IMR-90 (cell line): ENCODE measurements at regions not wholly inside any gene's neighbourhood (a gene's known extent, or its start where the extent isn't known, plus 50 kb on each side); places are given as distances from the start of the nearest gene placed in this dataset.

ENCODE experiments used
- ATAC-seq: fragments of 200-7000 bp; cut with Tn5 transposase; 2 replicates; pipeline ENCODE4 v1.9.1; 2020; ENCODE audit warnings: low read depth, mild to moderate bottlenecking, moderate library complexity
- BruUV-seq: library from RNA; stranded (reverse); fragments of 400-500 nt; replicated peaks from 2 replicates; lab custom pipeline; 2021; lab: Mats Ljungman, UMichigan
- CTCF ChIA-PET: fragments of 300-600 bp; formaldehyde crosslinking; extraction: SDS; loops from one replicate; lab custom pipeline; 2021; ENCODE audit warnings: antibody characterized with exemption; lab: Yijun Ruan, JAX
- POLR2A ChIA-PET: fragments of 300-600 bp; sonication (Branson Sonifier 250); formaldehyde crosslinking; loops from one replicate; lab custom pipeline; 2022; ENCODE audit warnings: antibody characterized with exemption; ENCODE audit not compliant: unreplicated experiment; lab: Charles Lee
- DNase-seq: peaks from one replicate; pipeline ENCODE4 v3.0.0; 2013
- H2AFZ ChIP-seq: replicated peaks from 2 replicates; pipeline ENCODE3; 2013; ENCODE audit warnings: low read length, mild to moderate bottlenecking; ENCODE audit not compliant: poor library complexity
- H2AK5ac ChIP-seq: 2 replicates; pipeline ENCODE4 v1.6.1; 2013; ENCODE audit warnings: low read depth, low read length, inconsistent platforms
- H2AK9ac ChIP-seq: replicated peaks from 2 replicates; pipeline ENCODE3; 2013; ENCODE audit warnings: mild to moderate bottlenecking, low read depth, low read length, moderate library complexity; ENCODE audit not compliant: poor library complexity
- H2BK120ac ChIP-seq: 2 replicates; pipeline ENCODE4 v1.6.1; 2013; ENCODE audit warnings: low read depth, low read length, inconsistent platforms
- H2BK15ac ChIP-seq: 3 replicates; pipeline ENCODE4 v1.6.1; 2013; ENCODE audit warnings: low read depth, low read length, inconsistent platforms
- H2BK20ac ChIP-seq: 2 replicates; pipeline ENCODE4 v1.6.1; 2013; ENCODE audit warnings: low read depth, mild to moderate bottlenecking, inconsistent platforms, low read length, moderate library complexity
- H2BK5ac ChIP-seq: 2 replicates; pipeline ENCODE4 v1.6.1; 2013; ENCODE audit warnings: mild to moderate bottlenecking, low read depth, low read length, inconsistent platforms; ENCODE audit not compliant: poor library complexity, severe bottlenecking
- H3K14ac ChIP-seq: replicated peaks from 2 replicates; pipeline ENCODE4 v1.6.1; 2013; ENCODE audit warnings: low read depth, low read length, inconsistent platforms
- H3K18ac ChIP-seq: 2 replicates; pipeline ENCODE4 v1.6.1; 2013; ENCODE audit warnings: low read depth, low read length, control low read depth
- H3K23ac ChIP-seq: 2 replicates; pipeline ENCODE4 v1.6.1; 2013; ENCODE audit warnings: low read depth, low read length, inconsistent platforms
- H3K27ac ChIP-seq: 2 replicates; pipeline ENCODE4 v1.5.1; 2013; ENCODE audit warnings: mild to moderate bottlenecking, control low read depth, low read length; ENCODE audit not compliant: insufficient read depth
- H3K27me3 ChIP-seq: 2 replicates; pipeline ENCODE4 v1.6.1; 2013; ENCODE audit warnings: low read length; ENCODE audit not compliant: control insufficient read depth, insufficient read depth
- H3K36me3 ChIP-seq: 2 replicates; pipeline ENCODE4 v1.6.1; 2013; ENCODE audit warnings: low read length, mixed read lengths; ENCODE audit not compliant: control insufficient read depth, insufficient read depth
- H3K4ac ChIP-seq: 2 replicates; pipeline ENCODE4 v1.6.1; 2013; ENCODE audit warnings: low read depth, low read length, inconsistent platforms
- H3K4me1 ChIP-seq: 2 replicates; pipeline ENCODE4 v1.6.1; 2013; ENCODE audit warnings: low read length, mixed read lengths; ENCODE audit not compliant: control insufficient read depth, insufficient read depth
- H3K4me2 ChIP-seq: 2 replicates; pipeline ENCODE4 v1.6.1; 2013; ENCODE audit warnings: low read depth, mild to moderate bottlenecking, control low read depth, low read length, moderate library complexity
- H3K4me3 ChIP-seq: 2 replicates; pipeline ENCODE4 v1.5.1; 2013; ENCODE audit warnings: low read depth, mild to moderate bottlenecking, control low read depth, low read length, moderate library complexity; ENCODE audit not compliant: insufficient read depth
- H3K56ac ChIP-seq: 2 replicates; pipeline ENCODE4 v1.6.1; 2013; ENCODE audit warnings: low read length, inconsistent platforms; ENCODE audit not compliant: insufficient read depth; ENCODE audit errors: extremely low read depth
- H3K79me1 ChIP-seq, 2 experiments: 2 replicates each; pipeline ENCODE4 v1.6.1; 2013; ENCODE audit warnings: low read length in 2 of 2, inconsistent platforms in 1 of 2, low read depth in 1 of 2
- H3K9ac ChIP-seq: 2 replicates; pipeline ENCODE4 v1.6.1; 2013; ENCODE audit warnings: low read depth, low read length, control low read depth
- H3K9me1 ChIP-seq: 2 replicates; pipeline ENCODE4 v1.6.1; 2013; ENCODE audit warnings: low read length, inconsistent platforms; ENCODE audit not compliant: insufficient read depth
- H3K9me3 ChIP-seq: 2 replicates; pipeline ENCODE4 v1.6.1; 2013; ENCODE audit warnings: low read length; ENCODE audit not compliant: control insufficient read depth, insufficient read depth
- H4K20me1 ChIP-seq: 2 replicates; pipeline ENCODE4 v1.6.1; 2013; ENCODE audit warnings: low read length, inconsistent platforms; ENCODE audit not compliant: insufficient read depth
- H4K5ac ChIP-seq: 2 replicates; pipeline ENCODE4 v1.6.1; 2013; ENCODE audit warnings: mild to moderate bottlenecking, low read depth, low read length, control low read depth
- H4K8ac ChIP-seq, 2 experiments: 2 replicates each; pipeline ENCODE4 v1.6.1; 2013; ENCODE audit warnings: low read depth in 2 of 2, low read length in 2 of 2, control low read depth in 1 of 2, inconsistent platforms in 1 of 2
- H4K91ac ChIP-seq: 2 replicates; pipeline ENCODE4 v1.6.1; 2013; ENCODE audit warnings: low read depth, low read length, inconsistent platforms; ENCODE audit not compliant: insufficient read depth
- SMC3 ChIP-seq: fragments of 150-350 bp; IDR thresholded peaks from 2 replicates; pipeline ENCODE4 v1.6.1; 2016; ENCODE audit warnings: low read depth, mild to moderate bottlenecking, antibody characterized with exemption, low read length, moderate library complexity
- WGBS, 2 experiments: methylation state at CpG; one replicate each; pipeline versions ENCODE4 v1.1.5 to v1.1.7; 2013; ENCODE audit warnings: missing lambda C conversion rate in 2 of 2; ENCODE audit not compliant: insufficient read length in 1 of 2; ENCODE audit errors: extremely low coverage in 2 of 2; 5-methylcytosine and 5-hydroxymethylcytosine counted together
- dilution Hi-C: fragments of 300-500 bp; cut with HindIII; formaldehyde crosslinking; loops from one replicate; pipeline ENCODE4 v1.14.3; 2018; ENCODE audit warnings: low sequenced_read_pairs; ENCODE audit not compliant: unreplicated experiment
- in situ Hi-C: fragments of 300-500 bp; cut with MboI; formaldehyde crosslinking; loops from 3 replicates; pipeline ENCODE4 v1.14.3; 2019; ENCODE audit warnings: low sequenced_read_pairs, inconsistent platforms, mixed read lengths
- intact Hi-C: fragments of 100-400 bp; cut with micrococcal nuclease; formaldehyde crosslinking; loops from 2 replicates; pipeline ENCODE4 v1.10.0; 2022
- TF ChIP-seq, protein P1 (sequence below): conservative IDR thresholded peaks from 2 replicates; pipeline ENCODE4 v1.5.1; 2012; ENCODE audit warnings: mild to moderate bottlenecking, low read depth, low read length, improper control_type of control experiment
- TF ChIP-seq, protein P2 (sequence below): fragments of 150-350 bp; IDR thresholded peaks from 2 replicates; pipeline ENCODE4 v1.6.1; 2017; ENCODE audit warnings: mild to moderate bottlenecking, antibody characterized with exemption, low read length, low read depth

DNA sequence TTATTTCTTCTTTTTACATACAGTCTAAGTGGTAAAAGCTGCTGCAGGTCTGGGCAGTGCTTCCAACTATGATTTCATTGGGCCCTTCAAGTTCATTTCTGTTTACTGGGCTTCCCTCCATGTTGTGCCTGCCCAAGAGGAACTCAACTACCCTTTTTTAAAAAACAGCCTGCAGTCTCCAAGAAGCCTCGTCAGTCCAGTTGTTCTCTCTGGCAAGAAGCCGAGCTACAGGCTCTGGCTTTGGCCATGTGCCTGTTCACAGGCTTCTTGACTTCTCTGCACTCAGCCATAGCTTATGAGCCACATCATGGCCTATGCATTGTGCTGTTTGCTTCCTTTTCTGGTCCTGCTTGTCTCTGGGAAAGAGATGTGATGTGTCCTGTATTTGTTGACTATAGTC is 119.7 kb upstream of the PJA2 start:
- no peak for TF ChIP-seq SMC3
- TF ChIP-seq, protein P1, sequence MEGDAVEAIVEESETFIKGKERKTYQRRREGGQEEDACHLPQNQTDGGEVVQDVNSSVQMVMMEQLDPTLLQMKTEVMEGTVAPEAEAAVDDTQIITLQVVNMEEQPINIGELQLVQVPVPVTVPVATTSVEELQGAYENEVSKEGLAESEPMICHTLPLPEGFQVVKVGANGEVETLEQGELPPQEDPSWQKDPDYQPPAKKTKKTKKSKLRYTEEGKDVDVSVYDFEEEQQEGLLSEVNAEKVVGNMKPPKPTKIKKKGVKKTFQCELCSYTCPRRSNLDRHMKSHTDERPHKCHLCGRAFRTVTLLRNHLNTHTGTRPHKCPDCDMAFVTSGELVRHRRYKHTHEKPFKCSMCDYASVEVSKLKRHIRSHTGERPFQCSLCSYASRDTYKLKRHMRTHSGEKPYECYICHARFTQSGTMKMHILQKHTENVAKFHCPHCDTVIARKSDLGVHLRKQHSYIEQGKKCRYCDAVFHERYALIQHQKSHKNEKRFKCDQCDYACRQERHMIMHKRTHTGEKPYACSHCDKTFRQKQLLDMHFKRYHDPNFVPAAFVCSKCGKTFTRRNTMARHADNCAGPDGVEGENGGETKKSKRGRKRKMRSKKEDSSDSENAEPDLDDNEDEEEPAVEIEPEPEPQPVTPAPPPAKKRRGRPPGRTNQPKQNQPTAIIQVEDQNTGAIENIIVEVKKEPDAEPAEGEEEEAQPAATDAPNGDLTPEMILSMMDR = no peak
- TF ChIP-seq, protein P2, sequence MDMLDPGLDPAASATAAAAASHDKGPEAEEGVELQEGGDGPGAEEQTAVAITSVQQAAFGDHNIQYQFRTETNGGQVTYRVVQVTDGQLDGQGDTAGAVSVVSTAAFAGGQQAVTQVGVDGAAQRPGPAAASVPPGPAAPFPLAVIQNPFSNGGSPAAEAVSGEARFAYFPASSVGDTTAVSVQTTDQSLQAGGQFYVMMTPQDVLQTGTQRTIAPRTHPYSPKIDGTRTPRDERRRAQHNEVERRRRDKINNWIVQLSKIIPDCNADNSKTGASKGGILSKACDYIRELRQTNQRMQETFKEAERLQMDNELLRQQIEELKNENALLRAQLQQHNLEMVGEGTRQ = 0 out of 2 replicates have a peak, but pooled peaks have one; percentile 8
- Histone ChIP-seq H4K8ac (no peak overlapping the region), H2BK20ac (no peak overlapping the region), H3K4ac (no peak overlapping the region), H3K4me2 (no peak overlapping the region), H3K4me1 (no peaks in the 10 kb centered on the region), H3K9me1 (no peaks in the 10 kb centered on the region), H3K36me3 (no peaks in the 10 kb centered on the region), H2BK5ac (no peak overlapping the region), H3K79me1 (no peaks in the 10 kb centered on the region), H2BK15ac (no peak overlapping the region), H3K23ac (no peak overlapping the region), H3K27ac (no peak overlapping the region), H4K5ac (no peak overlapping the region), H2AK9ac (no peak overlapping the region), H3K4me3 (no peak overlapping the region), H3K56ac (no peak overlapping the region), H3K9ac (no peak overlapping the region), H3K9me3 (no peaks in the 10 kb centered on the region), H4K91ac (no peak overlapping the region), H2AK5ac (no peak overlapping the region), H3K27me3 (no peaks in the 10 kb centered on the region), H4K20me1 (no peaks in the 10 kb centered on the region), H2BK120ac (no peak overlapping the region), H3K14ac (no peak overlapping the region), H2AFZ (no peak overlapping the region), H3K18ac (no peak overlapping the region)
- CTCF ChIA-PET = no interaction called here
- dilution Hi-C loops = no loop called here
- peak; percentile 36 for DNase-seq
- peak; percentile 44 for ATAC-seq
- 0% methylated on average over 1 of the region's 2 CpGs; no CpG with 5 or more reads in 1 of the 2 experiments for WGBS, 2 experiments
- intact Hi-C loops = no loop called here
- no TSS peak for BruUV-seq
- POLR2A ChIA-PET = no interaction called here
- in situ Hi-C loops = no loop called here
